ENCODE measurements at regions not wholly inside any gene's neighbourhood (a gene's known extent, or its start where the extent isn't known, plus 50 kb on each side); places are given as distances from the start of the nearest gene placed in this dataset.

DNA sequence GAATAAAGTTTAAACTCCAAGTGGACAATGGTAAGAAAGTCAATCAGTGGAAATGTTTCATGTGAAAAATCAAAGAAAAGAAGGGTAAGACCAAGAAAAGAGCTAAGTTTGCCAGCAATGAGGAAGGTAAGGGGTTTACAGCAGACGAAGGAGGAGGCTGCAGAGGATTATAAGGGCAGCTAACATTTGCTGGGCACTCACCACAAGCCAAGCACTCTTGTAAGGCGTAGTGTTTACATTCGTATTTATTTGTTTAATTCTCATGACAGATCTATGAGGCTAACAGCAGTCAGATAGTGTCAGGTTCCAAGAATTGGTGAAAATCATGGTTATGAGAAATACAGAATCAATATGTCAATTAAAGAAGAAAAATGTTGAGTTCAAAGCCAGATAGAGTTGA is 75.2 kb upstream of the NGF start:
- TF ChIP-seq, protein P1, sequence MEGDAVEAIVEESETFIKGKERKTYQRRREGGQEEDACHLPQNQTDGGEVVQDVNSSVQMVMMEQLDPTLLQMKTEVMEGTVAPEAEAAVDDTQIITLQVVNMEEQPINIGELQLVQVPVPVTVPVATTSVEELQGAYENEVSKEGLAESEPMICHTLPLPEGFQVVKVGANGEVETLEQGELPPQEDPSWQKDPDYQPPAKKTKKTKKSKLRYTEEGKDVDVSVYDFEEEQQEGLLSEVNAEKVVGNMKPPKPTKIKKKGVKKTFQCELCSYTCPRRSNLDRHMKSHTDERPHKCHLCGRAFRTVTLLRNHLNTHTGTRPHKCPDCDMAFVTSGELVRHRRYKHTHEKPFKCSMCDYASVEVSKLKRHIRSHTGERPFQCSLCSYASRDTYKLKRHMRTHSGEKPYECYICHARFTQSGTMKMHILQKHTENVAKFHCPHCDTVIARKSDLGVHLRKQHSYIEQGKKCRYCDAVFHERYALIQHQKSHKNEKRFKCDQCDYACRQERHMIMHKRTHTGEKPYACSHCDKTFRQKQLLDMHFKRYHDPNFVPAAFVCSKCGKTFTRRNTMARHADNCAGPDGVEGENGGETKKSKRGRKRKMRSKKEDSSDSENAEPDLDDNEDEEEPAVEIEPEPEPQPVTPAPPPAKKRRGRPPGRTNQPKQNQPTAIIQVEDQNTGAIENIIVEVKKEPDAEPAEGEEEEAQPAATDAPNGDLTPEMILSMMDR (IDR thresholded peaks at IDR 0.05 in 4 of 5, conservative IDR thresholded peaks at IDR 0.05 in 1 of 5) = no peak
- no peak for TF ChIP-seq POLR2A (IDR thresholded peaks at IDR 0.05)

Data from gastrocnemius medialis (tissue), 4 donors.